Naive thymus-derived CD8-positive, alpha-beta T cell (primary cell): ENCODE measurements at regions not wholly inside any gene's neighbourhood (a gene's known extent, or its start where the extent isn't known, plus 50 kb on each side); places are given as distances from the start of the nearest gene placed in this dataset.
"Not testable (repeated sequence)": the region's sequence is repeated elsewhere in the genome, so short reads cannot be mapped to it uniquely, and the experiment has no call there.

ENCODE experiments used
- ATAC-seq, 2 donors: fragments of 150-1000 bp; cut with Tn5 transposase in 1 of 2; sonication (Bioruptor Pico), chemical (Tn5 transposase) in 1 of 2; 1 replicate in 1 of 2; 2 replicates in 1 of 2; pipeline ENCODE4 v1.10.0; 2021; ENCODE audit warnings: mild to moderate bottlenecking in 2 of 2, moderate library complexity in 2 of 2
- POLR2A ChIA-PET: fragments of 350-600 bp; sonication (Branson Sonifier 250); formaldehyde crosslinking; loops from one replicate; lab custom pipeline; 2021; ENCODE audit warnings: antibody characterized with exemption; lab: Charles Lee
- DNase-seq, 10 donors: peaks; one replicate each; pipeline versions ENCODE4 v3.0.0 to v3.0.0-alpha.2; 2020 to 2022
- H3K27ac Mint-ChIP-seq, 10 donors: one replicate each; pipeline ENCODE4 v1.8.0; 2020 to 2022; ENCODE audit warnings: mild to moderate bottlenecking in 10 of 10, mixed read lengths in 10 of 10, moderate library complexity in 4 of 10, inconsistent platforms in 1 of 10
- H3K27me3 Mint-ChIP-seq, 5 donors: one replicate each; pipeline ENCODE4 v1.8.0; 2021 to 2022; ENCODE audit warnings: mixed read lengths in 5 of 5
- H3K36me3 Mint-ChIP-seq, 3 donors: one replicate each; pipeline ENCODE4 v1.8.0; 2020 to 2022; ENCODE audit warnings: mixed read lengths in 3 of 3, mild to moderate bottlenecking in 2 of 3, inconsistent platforms in 1 of 3
- H3K4me1 Mint-ChIP-seq, 4 donors: one replicate each; pipeline ENCODE4 v1.8.0; 2021 to 2022; ENCODE audit warnings: mixed read lengths in 4 of 4
- H3K4me3 Mint-ChIP-seq, 10 donors: one replicate each; pipeline ENCODE4 v1.8.0; 2020 to 2022; ENCODE audit warnings: mild to moderate bottlenecking in 10 of 10, mixed read lengths in 10 of 10, moderate library complexity in 6 of 10, inconsistent platforms in 1 of 10
- H3K9me3 Mint-ChIP-seq, 9 donors: one replicate each; pipeline ENCODE4 v1.8.0; 2020 to 2022; ENCODE audit warnings: mixed read lengths in 9 of 9, mild to moderate bottlenecking in 3 of 9, inconsistent platforms in 1 of 9, moderate library complexity in 1 of 9

DNA sequence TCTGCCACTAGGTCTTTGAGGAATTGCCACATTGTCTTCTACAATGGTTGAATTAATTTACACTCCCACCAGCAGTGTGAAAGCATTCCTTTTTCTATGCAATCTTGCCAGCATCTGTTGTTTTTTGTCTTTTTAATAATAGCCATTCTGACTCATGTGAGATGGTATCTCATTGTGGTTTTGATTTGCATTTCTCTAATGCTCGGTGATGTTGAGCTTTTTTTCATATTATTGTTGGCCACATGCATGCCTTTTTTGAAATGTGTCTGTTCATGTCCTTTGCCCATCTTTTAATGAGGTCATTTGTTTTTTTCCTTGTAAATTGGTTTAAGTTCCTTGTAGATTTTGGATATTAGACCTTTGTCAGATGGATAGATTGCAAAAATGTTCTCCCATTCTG lies 661.8 kb downstream of the GLUD2 start:
- H3K27ac Mint-ChIP-seq, POLR2A ChIA-PET, ATAC-seq, H3K4me3 Mint-ChIP-seq, H3K4me1 Mint-ChIP-seq, DNase-seq, H3K27me3 Mint-ChIP-seq: not testable (repeated sequence)
- Mint-ChIP-seq H3K36me3 (peaks cover 0 to 16% (median 0%) of the 10 kb centered on the region in 3 donors), H3K9me3 (peaks cover 2 to 42% (median 9%) of the 10 kb centered on the region in 9 donors)

GRCh38 chrX:121733514-121733913 lies 686.1 kb downstream of the GLUD2 start:
- Mint-ChIP-seq H3K9me3 (peaks cover 0 to 2% (median 0%) of the 10 kb centered on the region in 9 donors), H3K36me3 (no peaks in the 10 kb centered on the region), H3K4me1 (no peaks in the 10 kb centered on the region), H3K27ac (no peak overlapping the region), H3K27me3 (no peaks in the 10 kb centered on the region), H3K4me3 (no peak overlapping the region)
- ATAC-seq (no peak), DNase-seq (no peak)
- POLR2A ChIA-PET = no interaction called here

- H3K36me3 Mint-ChIP-seq = no peaks in the 10 kb centered on the region
- ATAC-seq = no peak
- H3K9me3 Mint-ChIP-seq = peaks cover 0 to 3% (median 0%) of the 10 kb centered on the region in 9 donors
- H3K4me1 Mint-ChIP-seq = no peaks in the 10 kb centered on the region
- no peak for DNase-seq
- no peak overlapping the region for H3K27ac Mint-ChIP-seq
- POLR2A ChIA-PET = no interaction called here
- no peaks in the 10 kb centered on the region for H3K27me3 Mint-ChIP-seq
- no peak overlapping the region for H3K4me3 Mint-ChIP-seq
Observed at GRCh38 chrX:121746105-121746504, 698.7 kb downstream of the GLUD2 start.

DNA sequence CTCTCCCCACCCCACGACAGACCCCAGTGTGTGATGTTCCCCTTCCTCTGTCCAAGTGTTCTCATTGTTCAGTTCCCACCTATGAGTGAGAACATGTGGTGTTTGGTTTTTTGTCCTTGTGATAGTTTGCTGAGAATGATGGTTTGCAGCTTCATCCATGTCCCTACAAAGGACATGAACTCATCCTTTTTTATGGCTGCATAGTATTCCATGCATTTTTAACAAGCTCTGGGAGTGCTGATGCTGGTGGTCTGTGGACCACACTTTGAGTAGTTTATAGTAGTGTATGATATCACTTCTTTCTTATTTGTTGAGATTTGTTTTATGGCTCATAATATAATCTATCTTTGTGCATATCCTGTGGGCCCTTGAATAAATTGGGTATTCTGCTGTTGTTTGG lies 706.2 kb downstream of the GLUD2 start:
- H3K4me1 Mint-ChIP-seq, H3K27ac Mint-ChIP-seq, POLR2A ChIA-PET, DNase-seq, ATAC-seq, H3K36me3 Mint-ChIP-seq, H3K27me3 Mint-ChIP-seq, H3K4me3 Mint-ChIP-seq, H3K9me3 Mint-ChIP-seq: not testable (repeated sequence)

- Mint-ChIP-seq H3K27me3 (no peaks in the 10 kb centered on the region), H3K27ac (no peak overlapping the region), H3K9me3 (peaks cover 0 to 3% (median 0%) of the 10 kb centered on the region in 9 donors), H3K36me3 (no peaks in the 10 kb centered on the region), H3K4me1 (no peaks in the 10 kb centered on the region), H3K4me3 (no peak overlapping the region)
- POLR2A ChIA-PET = no interaction called here
- no peak for DNase-seq
- ATAC-seq = no peak
Observed at GRCh38 chrX:121754301-121754700, 706.9 kb downstream of the GLUD2 start.

- Mint-ChIP-seq H3K36me3 (no peaks in the 10 kb centered on the region), H3K9me3 (peaks cover 0 to 3% (median 0%) of the 10 kb centered on the region in 9 donors), H3K4me3 (no peak overlapping the region), H3K27ac (no peak overlapping the region), H3K27me3 (no peaks in the 10 kb centered on the region), H3K4me1 (no peaks in the 10 kb centered on the region)
- no peak for ATAC-seq
- DNase-seq = no peak
- POLR2A ChIA-PET = no interaction called here
Observed at GRCh38 chrX:121755541-121755940, 708.1 kb downstream of the GLUD2 start.

- Mint-ChIP-seq H3K4me3 (no peak overlapping the region), H3K36me3 (no peaks in the 10 kb centered on the region), H3K27ac (no peak overlapping the region), H3K4me1 (no peaks in the 10 kb centered on the region), H3K9me3 (no peaks in the 10 kb centered on the region), H3K27me3 (no peaks in the 10 kb centered on the region)
- ATAC-seq (no peak), DNase-seq (no peak)
- POLR2A ChIA-PET = no interaction called here
Observed at GRCh38 chrX:121761845-121762244, 714.4 kb downstream of the GLUD2 start.

DNA sequence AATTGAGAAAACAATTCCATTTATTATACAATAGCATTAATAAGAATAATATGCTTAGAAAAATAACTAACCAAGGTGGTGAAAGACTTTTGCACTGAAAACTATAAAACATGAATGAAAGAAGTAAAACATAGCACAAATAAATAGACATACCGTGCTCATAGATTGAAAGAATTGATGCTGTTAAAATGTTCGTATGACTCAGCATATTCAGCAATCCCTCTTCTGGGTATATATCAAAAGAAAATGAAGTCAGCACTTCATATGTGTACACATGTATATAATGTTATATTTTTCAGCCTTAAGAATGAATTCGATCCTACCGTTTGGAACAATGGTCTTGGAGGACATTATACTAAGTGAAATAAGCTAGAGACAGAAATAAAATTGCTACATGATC lies 716.3 kb downstream of the GLUD2 start:
- Mint-ChIP-seq H3K27me3 (no peaks in the 10 kb centered on the region), H3K4me3 (no peak overlapping the region), H3K27ac (no peak overlapping the region), H3K9me3 (peaks cover 0 to 2% (median 0%) of the 10 kb centered on the region in 9 donors), H3K4me1 (no peaks in the 10 kb centered on the region), H3K36me3 (no peaks in the 10 kb centered on the region)
- POLR2A ChIA-PET = no interaction called here
- DNase-seq (no peak), ATAC-seq (no peak)

GRCh38 chrX:121768210-121768609 lies 720.8 kb downstream of the GLUD2 start:
- H3K27ac Mint-ChIP-seq, H3K36me3 Mint-ChIP-seq, H3K27me3 Mint-ChIP-seq, H3K9me3 Mint-ChIP-seq, H3K4me1 Mint-ChIP-seq, H3K4me3 Mint-ChIP-seq, ATAC-seq, DNase-seq, POLR2A ChIA-PET: not testable (repeated sequence)

DNA sequence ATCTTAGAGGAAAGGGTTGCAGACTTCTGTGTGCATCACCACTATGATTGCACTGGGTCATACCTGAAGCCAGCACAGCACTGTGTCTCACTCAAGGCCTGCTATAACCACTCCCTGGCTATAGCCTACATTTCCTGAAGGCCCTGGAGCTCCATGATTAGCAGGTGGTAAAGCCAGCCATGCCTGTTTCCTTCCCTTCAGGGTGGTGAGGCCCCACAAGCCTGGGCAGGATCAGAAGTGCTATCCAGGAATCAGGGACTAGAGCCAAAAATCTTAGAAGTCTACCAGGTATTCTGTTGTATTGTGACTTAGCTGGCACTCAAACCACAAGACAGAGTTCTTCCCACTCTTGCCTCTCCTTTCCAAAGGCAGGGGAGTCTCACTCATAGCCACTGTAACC lies 734.6 kb downstream of the GLUD2 start:
- Mint-ChIP-seq H3K27me3 (no peaks in the 10 kb centered on the region), H3K27ac (no peak overlapping the region), H3K4me3 (no peak overlapping the region), H3K4me1 (no peaks in the 10 kb centered on the region), H3K36me3 (no peaks in the 10 kb centered on the region), H3K9me3 (peaks cover 0 to 7% (median 0%) of the 10 kb centered on the region in 9 donors)
- no peak for DNase-seq
- POLR2A ChIA-PET = no interaction called here
- ATAC-seq = no peak

DNA sequence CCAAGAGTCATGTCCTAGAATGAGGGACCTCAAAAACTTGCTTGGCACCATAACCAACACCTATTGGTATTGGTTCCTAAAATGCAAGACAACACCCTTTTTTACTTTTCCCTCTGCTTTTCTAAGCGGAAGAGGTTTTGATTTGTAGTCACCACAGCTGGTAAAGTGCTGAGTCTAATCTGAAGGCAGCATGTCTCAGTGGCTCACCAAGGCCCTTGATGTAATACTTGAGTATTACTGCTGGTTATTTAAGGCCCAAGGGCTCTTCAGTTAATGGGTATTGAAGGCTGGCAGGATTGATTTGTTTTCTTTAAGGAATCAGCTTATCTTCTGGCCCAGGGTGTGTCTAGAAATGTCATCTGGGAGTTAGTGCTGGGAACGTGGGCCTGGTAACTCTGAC lies 735.1 kb downstream of the GLUD2 start:
- Mint-ChIP-seq H3K9me3 (peaks cover 0 to 7% (median 0%) of the 10 kb centered on the region in 9 donors), H3K27ac (no peak overlapping the region), H3K4me1 (no peaks in the 10 kb centered on the region), H3K27me3 (no peaks in the 10 kb centered on the region), H3K36me3 (no peaks in the 10 kb centered on the region), H3K4me3 (no peak overlapping the region)
- POLR2A ChIA-PET = no interaction called here
- ATAC-seq = no peak
- DNase-seq = no peak

DNA sequence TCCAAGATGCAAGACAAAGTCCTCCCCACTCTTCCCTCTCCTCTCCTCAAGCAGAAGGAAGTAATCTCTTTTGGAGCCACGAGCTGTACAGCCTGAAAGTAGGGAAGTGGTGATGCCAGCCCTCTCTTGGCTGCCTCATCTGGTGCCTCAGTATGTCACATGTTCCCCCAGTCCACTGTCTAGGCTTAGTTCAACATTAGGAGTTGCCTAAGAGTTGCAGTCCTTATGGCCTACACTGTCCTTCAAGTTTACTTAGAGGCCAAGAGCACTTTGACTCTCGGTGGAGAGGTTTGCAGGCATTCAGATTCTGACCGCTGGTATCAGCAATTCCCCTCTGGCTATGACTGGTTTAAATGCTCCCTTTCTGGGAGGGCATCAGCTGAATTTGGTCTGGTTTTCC lies 735.6 kb downstream of the GLUD2 start:
- no peaks in the 10 kb centered on the region for H3K27me3 Mint-ChIP-seq
- peaks cover 0 to 7% (median 0%) of the 10 kb centered on the region in 9 donors for H3K9me3 Mint-ChIP-seq
- no peaks in the 10 kb centered on the region for H3K36me3 Mint-ChIP-seq
- DNase-seq = no peak
- no peaks in the 10 kb centered on the region for H3K4me1 Mint-ChIP-seq
- no peak overlapping the region for H3K27ac Mint-ChIP-seq
- no peak for ATAC-seq
- POLR2A ChIA-PET = no interaction called here
- no peak overlapping the region for H3K4me3 Mint-ChIP-seq

DNA sequence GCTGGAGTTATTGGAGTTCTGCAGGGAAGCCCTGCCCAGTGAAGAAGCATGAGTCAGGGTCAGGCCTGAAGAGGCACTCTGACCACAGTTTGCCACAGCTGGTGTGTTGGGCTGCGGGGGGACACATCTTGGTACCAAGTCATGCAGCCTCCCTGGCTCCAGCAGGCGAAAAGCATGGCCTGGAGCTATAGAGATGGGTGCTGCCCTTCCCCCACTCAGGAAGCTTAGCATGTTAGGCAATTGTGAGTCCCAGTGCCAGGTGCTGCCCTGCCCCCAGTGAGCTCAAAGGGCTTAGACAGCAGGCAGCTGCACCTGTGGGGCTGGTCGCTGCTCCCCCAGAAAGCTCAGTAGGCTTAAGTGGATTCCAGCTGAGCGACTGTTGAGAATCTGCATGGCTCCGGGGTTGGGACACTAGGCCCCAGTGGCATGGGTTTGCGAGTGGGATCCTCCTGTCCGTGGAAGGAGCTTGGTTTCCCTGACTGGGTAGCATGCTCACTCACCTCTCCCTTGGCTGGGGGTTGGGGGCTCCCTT lies 755.5 kb downstream of the GLUD2 start:
- POLR2A ChIA-PET = interaction anchor here (0.7 kb wide), 1 partner anchor 219 kb away, joined by 3 read pairs; no protein-coding TSS in a partner anchor

GRCh38 chrX:121823406-121823805 lies 776.0 kb downstream of the GLUD2 start:
- Mint-ChIP-seq H3K4me1 (no peaks in the 10 kb centered on the region), H3K4me3 (no peak overlapping the region), H3K27me3 (no peaks in the 10 kb centered on the region), H3K27ac (no peak overlapping the region), H3K9me3 (peaks cover 0 to 3% (median 0%) of the 10 kb centered on the region in 9 donors), H3K36me3 (no peaks in the 10 kb centered on the region)
- ATAC-seq (no peak), DNase-seq (no peak)
- POLR2A ChIA-PET = no interaction called here

More for the DNA sequence above, 755.5 kb downstream of the GLUD2 start:
- H3K4me3 Mint-ChIP-seq = no peak overlapping the region
- DNase-seq (no peak), ATAC-seq (no peak)
- no peak overlapping the region for H3K27ac Mint-ChIP-seq
- H3K9me3 Mint-ChIP-seq = peaks cover 0 to 6% (median 0%) of the 10 kb centered on the region in 9 donors
- H3K4me1 Mint-ChIP-seq = no peaks in the 10 kb centered on the region
- H3K27me3 Mint-ChIP-seq = no peaks in the 10 kb centered on the region
- H3K36me3 Mint-ChIP-seq = no peaks in the 10 kb centered on the region
